AG09309 (cell line): ENCODE measurements at regions not wholly inside any gene's neighbourhood (a gene's known extent, or its start where the extent isn't known, plus 50 kb on each side); places are given as distances from the start of the nearest gene placed in this dataset.

ENCODE experiments used
- DNase-seq: peaks from one replicate; pipeline ENCODE4 v3.0.0-alpha.2; 2010; ENCODE audit warnings: low read depth
- H3K4me3 ChIP-seq: 2 replicates; pipeline ENCODE4 v1.5.1; 2011; ENCODE audit warnings: mild to moderate bottlenecking, low read depth, low read length, moderate library complexity; ENCODE audit not compliant: control insufficient read depth
- TF ChIP-seq, protein P1 (sequence below): IDR thresholded peaks from 2 replicates; pipeline ENCODE4 v1.5.1; 2011; ENCODE audit warnings: mild to moderate bottlenecking, low read depth, low read length, inconsistent platforms; ENCODE audit not compliant: insufficient read depth, control insufficient read depth; ENCODE audit errors: missing control alignments

DNA sequence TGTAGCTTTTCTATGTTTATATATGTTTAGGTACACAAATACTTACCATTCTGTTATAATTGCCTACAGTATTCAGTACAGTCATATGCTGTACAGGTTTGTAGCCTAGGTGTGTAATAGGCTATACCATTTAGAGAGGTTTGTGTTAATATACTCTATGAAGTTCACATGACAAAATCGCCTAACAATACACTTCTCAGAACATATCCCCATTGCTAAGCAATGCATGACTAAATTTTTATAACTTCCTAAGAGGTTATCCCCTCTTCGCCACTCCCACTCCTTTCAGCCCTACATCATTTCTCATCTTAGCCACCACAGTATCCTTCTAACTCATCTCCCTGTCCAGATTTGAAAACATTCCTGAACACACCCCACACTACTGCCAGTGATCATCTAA, 83.7 kb upstream of the ZCCHC13 start:
- TF ChIP-seq, protein P1, sequence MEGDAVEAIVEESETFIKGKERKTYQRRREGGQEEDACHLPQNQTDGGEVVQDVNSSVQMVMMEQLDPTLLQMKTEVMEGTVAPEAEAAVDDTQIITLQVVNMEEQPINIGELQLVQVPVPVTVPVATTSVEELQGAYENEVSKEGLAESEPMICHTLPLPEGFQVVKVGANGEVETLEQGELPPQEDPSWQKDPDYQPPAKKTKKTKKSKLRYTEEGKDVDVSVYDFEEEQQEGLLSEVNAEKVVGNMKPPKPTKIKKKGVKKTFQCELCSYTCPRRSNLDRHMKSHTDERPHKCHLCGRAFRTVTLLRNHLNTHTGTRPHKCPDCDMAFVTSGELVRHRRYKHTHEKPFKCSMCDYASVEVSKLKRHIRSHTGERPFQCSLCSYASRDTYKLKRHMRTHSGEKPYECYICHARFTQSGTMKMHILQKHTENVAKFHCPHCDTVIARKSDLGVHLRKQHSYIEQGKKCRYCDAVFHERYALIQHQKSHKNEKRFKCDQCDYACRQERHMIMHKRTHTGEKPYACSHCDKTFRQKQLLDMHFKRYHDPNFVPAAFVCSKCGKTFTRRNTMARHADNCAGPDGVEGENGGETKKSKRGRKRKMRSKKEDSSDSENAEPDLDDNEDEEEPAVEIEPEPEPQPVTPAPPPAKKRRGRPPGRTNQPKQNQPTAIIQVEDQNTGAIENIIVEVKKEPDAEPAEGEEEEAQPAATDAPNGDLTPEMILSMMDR: no peak
- no peak for DNase-seq
- H3K4me3 ChIP-seq: no peak overlapping the region

GRCh38 chrX:74218895-74219294, 85.1 kb upstream of the ZCCHC13 start:
- TF ChIP-seq, protein P1: no peak
- no peak overlapping the region for H3K4me3 ChIP-seq
- no peak for DNase-seq

DNA sequence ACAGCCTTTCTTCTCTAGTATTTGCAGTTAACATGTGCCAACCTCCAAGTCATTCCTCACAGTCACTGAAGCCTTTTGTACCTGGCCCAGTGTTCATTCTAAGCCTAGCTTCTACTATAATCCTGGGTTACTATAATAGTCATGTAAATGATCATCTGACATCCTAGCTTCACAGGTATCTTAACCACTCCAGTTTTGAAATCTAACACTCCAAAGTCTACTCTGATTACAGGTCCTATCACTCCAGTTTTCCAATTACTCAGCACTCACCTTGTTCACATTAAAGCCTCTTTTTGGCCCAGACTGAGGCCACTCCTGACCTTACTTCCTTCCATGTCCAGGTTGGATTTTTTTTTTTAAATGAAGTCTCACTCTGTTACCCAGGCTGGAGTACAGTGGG, 87.6 kb upstream of the ZCCHC13 start:
- no peak for DNase-seq
- TF ChIP-seq, protein P1: no peak
- no peak overlapping the region for H3K4me3 ChIP-seq

DNA sequence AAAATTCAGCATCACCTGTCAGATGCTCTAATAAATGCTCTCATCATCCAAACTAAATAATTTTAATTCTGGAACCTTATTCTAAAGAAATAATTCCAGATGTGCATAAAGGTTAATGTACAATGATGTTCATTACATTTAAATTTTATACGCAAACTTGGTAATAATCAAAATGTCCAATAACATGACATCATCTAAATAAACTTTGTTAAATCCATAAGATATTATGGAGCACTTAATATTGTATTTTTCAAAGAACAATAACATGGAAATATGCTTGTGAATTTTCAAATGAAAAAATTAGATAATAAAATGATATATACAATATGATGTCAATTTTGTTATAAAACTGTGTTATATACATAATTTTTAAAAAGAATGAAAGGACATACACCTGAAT, 92.1 kb upstream of the ZCCHC13 start:
- H3K4me3 ChIP-seq: no peak overlapping the region
- no peak for DNase-seq
- TF ChIP-seq, protein P1: no peak

- H3K4me3 ChIP-seq: no peak overlapping the region
- no peak for DNase-seq
- TF ChIP-seq, protein P1: no peak
Measured at GRCh38 chrX:74207539-74207938, 96.4 kb upstream of the ZCCHC13 start.

- no peak overlapping the region for H3K4me3 ChIP-seq
- DNase-seq: no peak
- TF ChIP-seq, protein P1: no peak
Measured at GRCh38 chrX:74195605-74196004, 108.4 kb upstream of the ZCCHC13 start.

DNA sequence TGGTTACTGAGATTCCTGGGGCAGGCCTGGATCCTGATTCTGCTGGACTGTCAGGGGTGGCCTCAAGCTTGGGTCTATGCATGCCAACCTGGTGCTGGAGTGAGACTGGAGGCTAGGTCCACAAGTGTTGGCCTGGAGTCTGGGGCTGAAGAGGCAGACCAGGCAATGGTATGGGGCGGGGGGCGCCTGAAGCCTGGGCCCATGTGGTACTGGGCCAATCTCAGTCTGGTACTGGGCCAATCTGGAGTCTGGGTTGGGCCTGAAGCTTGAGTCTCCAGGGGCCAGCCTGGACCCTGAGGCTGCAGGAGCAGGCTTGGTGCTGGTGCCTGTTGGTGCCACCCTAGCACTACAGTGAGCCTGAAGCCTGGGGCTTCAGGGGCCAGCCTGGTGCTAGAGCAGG, 108.9 kb upstream of the ZCCHC13 start:
- DNase-seq: no peak
- TF ChIP-seq, protein P1: no peak
- no peak overlapping the region for H3K4me3 ChIP-seq
